Brain microvascular endothelial cell (primary cell): ENCODE measurements at regions not wholly inside any gene's neighbourhood (a gene's known extent, or its start where the extent isn't known, plus 50 kb on each side); places are given as distances from the start of the nearest gene placed in this dataset.

ENCODE experiments used
- DNase-seq: peaks from one replicate; pipeline ENCODE4 v3.0.0-alpha.2; 2020
- H3K27ac ChIP-seq: fragments of 250-450 bp; sonication (Bioruptor Pico); 2 replicates; pipeline ENCODE4 v1.5.1; 2020; ENCODE audit warnings: mild to moderate bottlenecking, moderate library complexity
- H3K27me3 ChIP-seq: fragments of 250-450 bp; sonication (Bioruptor Pico); replicated peaks from 2 replicates; pipeline ENCODE4 v1.5.1; 2020; ENCODE audit warnings: mild to moderate bottlenecking
- H3K36me3 ChIP-seq: fragments of 250-450 bp; sonication (Bioruptor Pico); replicated peaks from 2 replicates; pipeline ENCODE4 v1.5.1; 2020; ENCODE audit warnings: mild to moderate bottlenecking
- H3K4me3 ChIP-seq: 2 replicates; pipeline ENCODE4 v1.5.1; 2011; ENCODE audit warnings: low read depth, mild to moderate bottlenecking, control low read depth, low read length, moderate library complexity
- in situ Hi-C: cut with HindIII; loops from 2 replicates; pipeline ENCODE4 v1.10.0; 2017; ENCODE audit warnings: low sequenced_read_pairs, low pct_ligation_motif_present
- TF ChIP-seq, protein P1 (sequence below): IDR thresholded peaks from 2 replicates; pipeline ENCODE4 v1.5.1; 2011; ENCODE audit warnings: low read depth, mild to moderate bottlenecking, moderate library complexity, low read length, control low read depth, inconsistent platforms; ENCODE audit errors: missing control alignments

DNA sequence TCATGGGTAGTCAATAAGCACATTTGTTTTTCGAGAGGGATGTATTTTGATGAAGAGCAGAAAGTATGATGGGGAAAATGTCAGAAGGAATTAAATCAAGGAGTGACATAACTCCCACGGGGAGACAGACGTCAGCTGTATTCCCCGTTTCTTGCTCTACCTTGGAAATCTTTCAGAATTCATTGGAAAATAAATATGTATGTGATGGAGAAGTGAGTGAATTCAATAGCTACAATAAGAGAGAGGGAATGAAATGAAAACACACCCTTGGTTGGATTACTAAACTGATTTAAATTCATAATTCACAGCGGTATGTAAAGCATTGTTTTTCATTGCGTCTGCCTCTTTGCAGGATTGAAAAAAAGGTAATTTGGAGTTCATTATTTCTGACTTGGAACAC, 209.7 kb upstream of the KLF4 start:
- no peaks in the 10 kb centered on the region for H3K27me3 ChIP-seq
- no peak for DNase-seq
- in situ Hi-C loops = no loop called here

DNA sequence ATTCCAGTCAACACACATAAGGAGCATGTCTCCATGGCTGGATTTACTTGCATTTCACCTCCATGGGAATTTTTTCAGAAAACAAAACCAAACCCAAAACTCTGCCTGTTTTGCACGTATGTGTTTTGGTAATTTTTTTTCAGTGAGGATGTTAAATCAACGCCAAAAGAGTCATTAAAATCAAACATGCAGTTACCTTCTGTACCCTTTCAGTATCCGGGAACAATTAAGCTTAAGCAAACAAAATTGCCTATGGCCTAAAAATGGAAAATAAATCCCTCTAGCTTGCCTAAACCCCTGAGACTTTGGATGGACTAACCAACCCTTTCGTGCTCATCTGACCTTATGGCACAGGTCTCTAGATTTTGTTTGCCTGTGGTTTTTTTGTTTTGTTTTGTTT, 209.2 kb upstream of the KLF4 start:
- DNase-seq = no peak
- Histone ChIP-seq H3K36me3 (no peaks in the 10 kb centered on the region), H3K27me3 (no peaks in the 10 kb centered on the region), H3K27ac (no peak overlapping the region), H3K4me3 (no peak overlapping the region)
- TF ChIP-seq, protein P1, sequence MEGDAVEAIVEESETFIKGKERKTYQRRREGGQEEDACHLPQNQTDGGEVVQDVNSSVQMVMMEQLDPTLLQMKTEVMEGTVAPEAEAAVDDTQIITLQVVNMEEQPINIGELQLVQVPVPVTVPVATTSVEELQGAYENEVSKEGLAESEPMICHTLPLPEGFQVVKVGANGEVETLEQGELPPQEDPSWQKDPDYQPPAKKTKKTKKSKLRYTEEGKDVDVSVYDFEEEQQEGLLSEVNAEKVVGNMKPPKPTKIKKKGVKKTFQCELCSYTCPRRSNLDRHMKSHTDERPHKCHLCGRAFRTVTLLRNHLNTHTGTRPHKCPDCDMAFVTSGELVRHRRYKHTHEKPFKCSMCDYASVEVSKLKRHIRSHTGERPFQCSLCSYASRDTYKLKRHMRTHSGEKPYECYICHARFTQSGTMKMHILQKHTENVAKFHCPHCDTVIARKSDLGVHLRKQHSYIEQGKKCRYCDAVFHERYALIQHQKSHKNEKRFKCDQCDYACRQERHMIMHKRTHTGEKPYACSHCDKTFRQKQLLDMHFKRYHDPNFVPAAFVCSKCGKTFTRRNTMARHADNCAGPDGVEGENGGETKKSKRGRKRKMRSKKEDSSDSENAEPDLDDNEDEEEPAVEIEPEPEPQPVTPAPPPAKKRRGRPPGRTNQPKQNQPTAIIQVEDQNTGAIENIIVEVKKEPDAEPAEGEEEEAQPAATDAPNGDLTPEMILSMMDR = no peak
- in situ Hi-C loops = no loop called here

More for the DNA sequence above, 209.7 kb upstream of the KLF4 start:
- no peaks in the 10 kb centered on the region for H3K36me3 ChIP-seq
- TF ChIP-seq, protein P1 = no peak
- no peak overlapping the region for H3K4me3 ChIP-seq
- no peak overlapping the region for H3K27ac ChIP-seq

DNA sequence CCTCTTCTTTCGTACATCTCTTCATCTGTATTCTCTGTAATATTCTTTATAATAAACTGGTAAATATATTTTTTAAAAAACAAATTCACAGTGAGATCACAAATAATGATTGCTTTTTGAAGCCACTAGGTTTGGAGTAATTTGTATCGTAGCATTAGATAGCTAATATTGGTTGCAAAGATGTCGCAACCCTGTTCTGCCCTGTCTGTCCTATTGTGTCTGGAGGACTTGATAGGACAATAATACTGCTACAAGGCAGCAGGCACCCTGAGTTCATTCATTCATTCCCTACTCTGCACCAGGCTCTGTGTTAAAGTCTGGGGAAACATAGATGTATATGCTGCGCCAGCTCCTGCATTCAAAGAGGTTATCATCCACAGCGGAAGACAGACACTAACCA, 206.7 kb upstream of the KLF4 start:
- DNase-seq = no peak

DNA sequence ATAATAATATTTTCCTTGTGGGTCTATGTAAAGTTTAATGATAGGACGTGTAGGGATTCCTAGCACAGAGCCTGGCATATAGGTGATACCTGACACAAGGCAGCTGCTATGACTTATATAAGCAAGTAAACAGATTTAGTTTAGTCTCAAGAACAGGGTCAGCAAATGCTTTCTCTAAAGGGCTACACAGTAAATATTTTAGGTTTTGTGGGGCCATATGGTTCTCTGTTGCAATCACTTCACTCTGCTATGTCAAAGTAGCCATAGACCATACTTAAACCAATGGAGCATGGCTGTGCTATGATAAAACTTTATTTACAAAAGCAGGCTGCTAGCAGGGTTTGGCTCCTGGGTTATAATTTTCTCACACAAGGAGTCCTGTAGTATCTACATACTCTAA, 204.8 kb upstream of the KLF4 start:
- Histone ChIP-seq H3K27ac (no peak overlapping the region), H3K4me3 (no peak overlapping the region), H3K36me3 (no peaks in the 10 kb centered on the region), H3K27me3 (no peaks in the 10 kb centered on the region)
- DNase-seq = no peak
- TF ChIP-seq, protein P1 = no peak
- in situ Hi-C loops = no loop called here

More for the DNA sequence above, 206.7 kb upstream of the KLF4 start:
- TF ChIP-seq, protein P1 = no peak
- Histone ChIP-seq H3K27ac (no peak overlapping the region), H3K27me3 (no peaks in the 10 kb centered on the region), H3K36me3 (no peaks in the 10 kb centered on the region), H3K4me3 (no peak overlapping the region)
- in situ Hi-C loops = no loop called here

DNA sequence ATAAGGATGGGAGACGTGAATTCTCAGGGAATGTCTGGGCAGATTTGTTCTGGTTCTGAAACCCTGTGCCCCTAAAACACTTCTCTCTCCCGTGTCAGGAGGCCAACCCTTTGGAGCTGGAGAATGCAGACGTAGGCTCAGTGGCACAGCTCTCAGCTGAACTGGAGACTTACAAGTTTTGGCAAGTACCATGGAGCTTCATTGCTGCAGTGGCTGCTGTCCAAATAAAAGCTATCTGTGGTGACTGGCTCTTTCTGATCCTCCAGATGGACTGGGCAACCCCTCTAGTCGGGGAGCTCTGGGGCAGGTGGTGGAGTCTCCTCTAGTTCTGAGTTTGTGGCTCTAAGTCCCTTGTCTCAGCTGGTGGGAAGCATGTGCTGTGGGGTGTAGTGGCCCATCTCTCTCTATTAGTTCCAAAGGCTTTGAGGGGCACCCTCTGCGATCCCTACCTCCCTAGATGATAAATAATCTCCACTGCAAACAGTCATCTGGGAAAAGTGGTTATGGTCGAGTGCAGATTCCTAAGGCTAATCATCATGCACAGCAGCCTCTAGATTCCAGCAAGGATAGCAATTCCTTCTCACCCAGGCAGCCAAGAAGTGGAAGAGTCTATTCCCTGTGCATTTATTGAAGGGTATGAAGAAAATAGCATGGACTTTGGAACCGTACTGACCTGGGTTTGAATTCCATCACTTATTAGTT, 204.2 kb upstream of the KLF4 start:
- in situ Hi-C loops = no loop called here
- peak; percentile 36 for DNase-seq
- Histone ChIP-seq H3K27me3 (no peaks in the 10 kb centered on the region), H3K4me3 (no peak overlapping the region), H3K27ac (no peak overlapping the region), H3K36me3 (no peaks in the 10 kb centered on the region)
- TF ChIP-seq, protein P1 = no peak

DNA sequence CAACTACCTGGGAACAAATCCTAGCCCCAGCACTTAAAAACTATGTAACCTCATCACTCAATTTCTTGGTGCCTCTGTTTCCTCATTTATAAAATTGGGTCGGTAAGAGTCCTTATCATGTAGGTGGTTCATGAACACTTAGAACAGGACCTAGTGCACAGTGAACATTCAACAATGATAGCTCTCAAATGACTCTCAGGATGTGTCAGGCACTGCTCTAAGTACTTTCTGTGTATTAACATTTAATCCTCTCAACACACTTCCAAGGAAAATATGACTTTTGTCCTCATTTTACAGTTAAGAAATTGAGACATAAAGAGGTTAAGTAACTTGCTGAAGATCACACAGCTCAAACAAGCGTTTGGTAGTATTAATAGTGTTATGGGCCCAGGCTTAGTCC, 202.1 kb upstream of the KLF4 start:
- Histone ChIP-seq H3K4me3 (no peak overlapping the region), H3K36me3 (no peaks in the 10 kb centered on the region), H3K27ac (no peak overlapping the region), H3K27me3 (no peaks in the 10 kb centered on the region)
- in situ Hi-C loops = no loop called here
- DNase-seq = no peak
- TF ChIP-seq, protein P1 = no peak
